MCF 10A (cell line): ENCODE measurements at regions not wholly inside any gene's neighbourhood (a gene's known extent, or its start where the extent isn't known, plus 50 kb on each side); places are given as distances from the start of the nearest gene placed in this dataset.
"Not testable (repeated sequence)": the region's sequence is repeated elsewhere in the genome, so short reads cannot be mapped to it uniquely, and the experiment has no call there.

Experiments used
- BruUV-seq: library from RNA; stranded (reverse); fragments of 400-500 nt; replicated peaks from 2 replicates; lab custom pipeline; 2021; lab: Mats Ljungman, UMichigan
- CTCF ChIA-PET: fragments of 300-600 bp; sonication (Branson Sonifier 250); formaldehyde crosslinking; extraction: SDS; loops from one replicate; lab custom pipeline; 2021; ENCODE audit warnings: antibody characterized with exemption, inconsistent platforms; lab: Yijun Ruan, JAX
- POLR2A ChIA-PET: fragments of 300-600, 350-650 bp; sonication (Branson Sonifier 250); formaldehyde crosslinking; extraction: SDS; loops from one replicate; lab custom pipeline; 2020; ENCODE audit warnings: antibody characterized with exemption, inconsistent platforms; lab: Yijun Ruan, JAX
- DNase-seq: peaks from one replicate; pipeline ENCODE4 v3.0.0-alpha.2; 2018; ENCODE audit not compliant: unreplicated experiment
- H3K27ac Mint-ChIP-seq: one replicate; pipeline ENCODE4 v1.8.0; 2022; ENCODE audit warnings: mild to moderate bottlenecking, low read depth, mixed read lengths; ENCODE audit not compliant: unreplicated experiment
- H3K27me3 Mint-ChIP-seq: one replicate; pipeline ENCODE4 v1.8.0; 2022; ENCODE audit warnings: mixed read lengths; ENCODE audit not compliant: insufficient read depth, unreplicated experiment
- H3K36me3 Mint-ChIP-seq: one replicate; pipeline ENCODE4 v1.8.0; 2022; ENCODE audit warnings: mild to moderate bottlenecking, moderate library complexity, mixed read lengths; ENCODE audit not compliant: insufficient read depth, unreplicated experiment
- H3K4me1 Mint-ChIP-seq: one replicate; pipeline ENCODE4 v1.8.0; 2022; ENCODE audit warnings: mixed read lengths; ENCODE audit not compliant: insufficient read depth, unreplicated experiment
- H3K4me3 Mint-ChIP-seq: one replicate; pipeline ENCODE4 v1.8.0; 2022; ENCODE audit warnings: mild to moderate bottlenecking, moderate library complexity, mixed read lengths; ENCODE audit not compliant: unreplicated experiment
- H3K9me3 Mint-ChIP-seq: one replicate; pipeline ENCODE4 v1.8.0; 2022; ENCODE audit warnings: mixed read lengths; ENCODE audit not compliant: unreplicated experiment
- intact Hi-C: fragments of 100-400 bp; cut with micrococcal nuclease; formaldehyde crosslinking; loops from 2 replicates; pipeline ENCODE4 v1.14.1; 2022
- TF ChIP-seq, protein P1 (sequence below): fragments of 200-600 bp; IDR thresholded peaks from one replicate; pipeline ENCODE4 v1.8.0; 2022; ENCODE audit warnings: antibody characterized with exemption, mild to moderate bottlenecking; ENCODE audit not compliant: unreplicated experiment

- Mint-ChIP-seq H3K27me3 (no peaks in the 10 kb centered on the region), H3K27ac (no peak overlapping the region), H3K4me3 (no peak overlapping the region), H3K9me3 (no peaks in the 10 kb centered on the region), H3K36me3 (no peaks in the 10 kb centered on the region), H3K4me1 (no peaks in the 10 kb centered on the region)
- ChIA-PET CTCF (no interaction called here), POLR2A (no interaction called here)
- no peak for DNase-seq
- TF ChIP-seq, protein P1, sequence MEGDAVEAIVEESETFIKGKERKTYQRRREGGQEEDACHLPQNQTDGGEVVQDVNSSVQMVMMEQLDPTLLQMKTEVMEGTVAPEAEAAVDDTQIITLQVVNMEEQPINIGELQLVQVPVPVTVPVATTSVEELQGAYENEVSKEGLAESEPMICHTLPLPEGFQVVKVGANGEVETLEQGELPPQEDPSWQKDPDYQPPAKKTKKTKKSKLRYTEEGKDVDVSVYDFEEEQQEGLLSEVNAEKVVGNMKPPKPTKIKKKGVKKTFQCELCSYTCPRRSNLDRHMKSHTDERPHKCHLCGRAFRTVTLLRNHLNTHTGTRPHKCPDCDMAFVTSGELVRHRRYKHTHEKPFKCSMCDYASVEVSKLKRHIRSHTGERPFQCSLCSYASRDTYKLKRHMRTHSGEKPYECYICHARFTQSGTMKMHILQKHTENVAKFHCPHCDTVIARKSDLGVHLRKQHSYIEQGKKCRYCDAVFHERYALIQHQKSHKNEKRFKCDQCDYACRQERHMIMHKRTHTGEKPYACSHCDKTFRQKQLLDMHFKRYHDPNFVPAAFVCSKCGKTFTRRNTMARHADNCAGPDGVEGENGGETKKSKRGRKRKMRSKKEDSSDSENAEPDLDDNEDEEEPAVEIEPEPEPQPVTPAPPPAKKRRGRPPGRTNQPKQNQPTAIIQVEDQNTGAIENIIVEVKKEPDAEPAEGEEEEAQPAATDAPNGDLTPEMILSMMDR, result no peak
- intact Hi-C loops, result no loop called here
- no TSS peak for BruUV-seq
These were observed 57.7 kb downstream of the RAD51AP2 start for GRCh38 chr2:17460371-17461086.

GRCh38 chr2:17455343-17455742 is 62.9 kb downstream of the RAD51AP2 start:
- intact Hi-C loops, result no loop called here
- ChIA-PET POLR2A (no interaction called here), CTCF (no interaction called here)
- BruUV-seq, result no TSS peak
- Mint-ChIP-seq H3K36me3 (no peaks in the 10 kb centered on the region), H3K4me3 (no peak overlapping the region), H3K27ac (no peak overlapping the region), H3K4me1 (no peaks in the 10 kb centered on the region), H3K9me3 (no peaks in the 10 kb centered on the region), H3K27me3 (no peaks in the 10 kb centered on the region)
- TF ChIP-seq, protein P1, result no peak
- no peak for DNase-seq

DNA sequence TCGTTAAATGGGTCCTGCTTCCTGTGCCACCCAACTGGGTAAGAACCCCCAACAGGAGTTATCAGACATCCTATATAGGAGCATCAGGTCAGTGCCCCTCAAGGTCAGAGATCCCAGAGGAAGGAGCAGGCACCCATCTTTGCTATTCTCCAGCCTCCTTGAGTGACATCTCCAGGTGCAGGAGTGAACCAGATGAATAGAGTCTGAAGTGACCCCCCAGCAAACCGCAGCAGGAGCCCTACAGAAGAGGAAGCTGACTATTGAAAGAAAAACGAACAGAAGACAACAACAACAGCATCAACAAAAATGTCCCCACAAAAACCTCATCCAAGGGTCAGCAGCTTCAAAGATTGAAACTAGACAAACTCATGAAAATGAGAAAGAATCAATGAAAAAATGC is 72.0 kb downstream of the RAD51AP2 start:
- BruUV-seq, H3K27ac Mint-ChIP-seq, H3K9me3 Mint-ChIP-seq, H3K27me3 Mint-ChIP-seq, H3K4me1 Mint-ChIP-seq, H3K4me3 Mint-ChIP-seq, intact Hi-C loops, DNase-seq, H3K36me3 Mint-ChIP-seq: not testable (repeated sequence)
- CTCF ChIA-PET, result interaction anchor here (0.7 to 0.8 kb wide), 2 partner anchors 12 to 536 kb away, joined by 3 read pairs; no protein-coding TSS in a partner anchor
- POLR2A ChIA-PET, result interaction anchor here (0.6 kb wide), 1 partner anchor 23 kb away, joined by 3 read pairs; no protein-coding TSS in a partner anchor

DNA sequence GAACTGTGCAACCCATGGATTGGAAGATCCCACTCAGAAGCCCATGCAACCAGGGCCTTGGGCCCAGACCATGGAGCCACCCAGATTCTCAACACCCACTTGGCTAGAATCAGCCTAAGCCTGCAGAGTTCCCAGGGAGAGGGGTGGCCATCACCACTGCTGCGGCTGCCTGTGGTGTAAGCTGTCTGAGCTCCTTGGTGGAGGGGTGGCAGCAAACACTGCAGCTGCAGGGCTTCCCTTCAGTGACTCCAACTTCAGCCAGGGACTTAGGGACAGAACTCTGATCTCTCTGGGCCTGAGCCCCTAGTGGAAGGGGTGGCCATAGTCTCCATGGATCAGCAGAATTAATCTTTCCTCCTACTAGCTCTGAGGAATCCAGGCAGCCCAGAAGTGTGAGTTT is 72.5 kb downstream of the RAD51AP2 start:
- intact Hi-C loops, result no loop called here
- Mint-ChIP-seq H3K27ac (no peak overlapping the region), H3K4me3 (no peak overlapping the region), H3K36me3 (no peaks in the 10 kb centered on the region), H3K9me3 (peaks cover 8% of the 10 kb centered on the region), H3K27me3 (no peaks in the 10 kb centered on the region), H3K4me1 (peaks cover 11% of the 10 kb centered on the region)
- no peak for DNase-seq
- no TSS peak for BruUV-seq
- ChIA-PET CTCF (interaction anchor here (0.8 kb wide), 1 partner anchor 13 kb away, joined by 3 read pairs; no protein-coding TSS in a partner anchor), POLR2A (interaction anchor here (0.6 to 1.5 kb wide), 2 partner anchors 20 to 24 kb away, joined by 3 read pairs; no protein-coding TSS in a partner anchor)
- TF ChIP-seq, protein P1, result no peak
